GM13976 (cell line): ENCODE measurements at regions not wholly inside any gene's neighbourhood (a gene's known extent, or its start where the extent isn't known, plus 50 kb on each side); places are given as distances from the start of the nearest gene placed in this dataset.

ENCODE experiments used
- DNase-seq: peaks from one replicate; pipeline ENCODE4 v3.0.0; 2012; ENCODE audit warnings: low spot score
- CTCF ChIP-seq: IDR thresholded peaks from 2 replicates; pipeline ENCODE4 v1.5.1; 2012; ENCODE audit warnings: borderline replicate concordance, mild to moderate bottlenecking; ENCODE audit not compliant: insufficient read depth; ENCODE audit errors: extremely low read depth, missing control alignments, control extremely low read depth
- in situ Hi-C: fragments of 300-500 bp; cut with MboI; formaldehyde crosslinking; loops from one replicate; pipeline ENCODE4 v1.12.0; 2022; ENCODE audit warnings: low sequenced_read_pairs, mixed read lengths, inconsistent platforms; ENCODE audit not compliant: unreplicated experiment

GRCh38 chr5:115432691-115433090, 111.9 kb downstream of the FEM1C start:
- TF ChIP-seq CTCF: no peak
- no peak for DNase-seq
- in situ Hi-C loops: no loop called here

DNA sequence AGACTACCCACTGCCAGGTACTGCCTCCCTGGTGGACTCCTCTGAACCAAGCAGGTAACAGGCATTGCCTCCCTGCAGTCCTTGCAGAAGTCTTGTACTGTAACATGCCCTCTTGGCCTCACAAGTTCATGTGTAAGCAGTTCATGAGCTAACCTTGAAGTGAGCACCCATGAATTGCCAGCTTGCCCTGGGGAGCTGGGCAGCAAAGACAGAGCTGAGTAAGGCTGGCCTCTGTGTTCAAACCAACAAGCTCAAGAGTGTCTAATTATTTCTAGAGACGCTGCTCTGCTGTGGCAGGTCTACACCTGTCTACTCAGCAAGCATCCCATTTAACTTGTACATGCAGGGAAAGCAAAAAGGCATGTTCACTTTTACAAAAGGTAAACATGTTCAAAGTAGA, 113.5 kb downstream of the FEM1C start:
- no peak for DNase-seq
- no peak for TF ChIP-seq CTCF
- in situ Hi-C loops: no loop called here

DNA sequence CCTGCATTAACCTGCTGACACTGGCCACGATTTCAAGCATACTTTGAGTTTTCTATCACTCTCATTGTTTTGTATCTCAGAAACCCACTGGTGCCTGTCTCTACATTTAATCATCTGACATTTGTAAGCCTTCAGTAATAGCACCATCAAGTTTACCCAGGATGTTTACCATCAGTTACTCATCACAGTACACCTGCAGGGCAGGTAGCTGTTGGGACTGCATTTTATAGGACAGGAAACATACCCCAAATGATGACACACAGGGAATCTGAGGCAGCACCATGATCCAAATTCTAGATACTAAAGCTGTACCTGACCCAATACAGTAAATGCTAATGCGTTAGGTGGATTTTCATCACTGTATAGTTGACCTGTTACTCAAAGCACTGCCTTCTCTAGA, 114.2 kb downstream of the FEM1C start:
- in situ Hi-C loops: no loop called here
- no peak for TF ChIP-seq CTCF
- DNase-seq: no peak

GRCh38 chr5:115429345-115429940, 115.1 kb downstream of the FEM1C start:
- in situ Hi-C loops: no loop called here
- no peak for DNase-seq
- TF ChIP-seq CTCF: no peak

DNA sequence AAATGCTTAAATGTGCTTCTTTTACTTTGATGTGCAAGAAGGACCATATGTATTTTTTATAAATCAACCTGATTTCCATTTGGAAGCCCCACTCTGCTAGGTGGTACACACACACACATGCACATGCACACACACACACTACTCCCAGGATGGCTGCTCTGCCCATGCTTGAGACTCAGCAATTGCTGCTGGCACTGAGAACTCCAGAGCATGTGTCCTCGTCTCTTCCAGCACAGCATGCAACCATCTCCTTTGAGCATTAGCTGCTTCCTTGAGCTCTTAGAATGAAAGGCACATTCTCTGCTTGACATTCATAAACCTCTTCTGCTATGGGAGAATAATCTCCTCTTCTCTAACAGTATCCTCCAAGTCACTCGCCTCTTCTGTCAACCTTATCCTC, 115.9 kb downstream of the FEM1C start:
- in situ Hi-C loops: no loop called here
- DNase-seq: no peak
- TF ChIP-seq CTCF: no peak

DNA sequence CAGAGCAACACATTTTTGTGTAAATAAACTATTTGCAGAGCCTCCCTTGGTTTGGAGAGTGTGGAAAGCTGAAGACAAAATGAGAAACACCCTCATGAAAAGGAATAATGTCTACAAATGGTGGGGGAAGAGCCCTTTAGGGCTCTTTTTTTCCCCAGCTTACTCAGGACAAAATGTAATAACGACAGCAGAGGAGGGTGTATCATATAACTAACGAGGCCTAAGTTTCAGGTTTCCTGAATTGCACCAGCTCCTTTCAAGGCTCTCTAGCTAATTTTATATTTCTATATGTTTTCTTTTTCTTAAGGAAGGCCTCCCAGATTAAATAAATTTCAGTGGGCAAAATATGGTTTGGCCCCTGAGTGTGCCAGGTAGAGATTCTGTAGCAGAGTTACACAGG, 116.3 kb downstream of the FEM1C start:
- no peak for TF ChIP-seq CTCF
- no peak for DNase-seq
- in situ Hi-C loops: no loop called here

DNA sequence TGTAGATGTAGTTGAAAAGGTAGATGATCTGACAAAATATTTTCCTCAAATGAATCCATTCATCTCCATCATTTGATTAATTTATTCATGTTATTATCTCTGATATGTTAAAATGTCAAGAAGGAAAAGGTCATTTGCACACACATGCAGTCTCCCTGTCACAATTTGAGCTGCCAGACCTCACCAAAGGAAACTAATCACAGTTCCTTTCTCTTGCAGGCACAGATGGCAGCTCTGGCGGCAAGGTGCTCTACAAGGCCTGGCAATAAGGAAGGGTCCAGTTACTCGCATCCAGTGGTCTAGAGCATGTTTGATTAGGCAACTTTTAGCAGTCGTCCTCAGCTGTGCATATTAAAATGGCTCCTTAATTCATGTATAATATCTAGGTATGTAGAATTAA, 120.1 kb downstream of the FEM1C start:
- in situ Hi-C loops: no loop called here
- TF ChIP-seq CTCF: no peak
- DNase-seq: no peak
